GM18502 (cell line): ENCODE measurements at regions not wholly inside any gene's neighbourhood (a gene's known extent, or its start where the extent isn't known, plus 50 kb on each side); places are given as distances from the start of the nearest gene placed in this dataset.
"Not testable (repeated sequence)": the region's sequence is repeated elsewhere in the genome, so short reads cannot be mapped to it uniquely, and the experiment has no call there.

Source experiments
- ATAC-seq: cut with Tn5 transposase; IDR thresholded peaks from one replicate; pipeline ENCODE4 v1.9.1; 2021; ENCODE audit warnings: mild to moderate bottlenecking; ENCODE audit not compliant: unreplicated experiment, poor library complexity

- ATAC-seq = not testable (repeated sequence)
These were observed 2543.6 kb downstream of the PCDH9 start for GRCh38 chr13:64686536-64686935.

GRCh38 chr13:64684685-64685431, 2545.3 kb downstream of the PCDH9 start:
- ATAC-seq = no peak

- no peak for ATAC-seq
These were observed 2546.0 kb downstream of the PCDH9 start for GRCh38 chr13:64684108-64684507.

GRCh38 chr13:64680739-64681138, 2549.4 kb downstream of the PCDH9 start:
- ATAC-seq = no peak

- no peak for ATAC-seq
These were observed 2554.8 kb downstream of the PCDH9 start for GRCh38 chr13:64675255-64675892.

GRCh38 chr13:64674126-64674525, 2556.0 kb downstream of the PCDH9 start:
- no peak for ATAC-seq

- ATAC-seq = no peak
These were observed 2557.4 kb downstream of the PCDH9 start for GRCh38 chr13:64672751-64673150.

GRCh38 chr13:64662887-64663593, 2567.1 kb downstream of the PCDH9 start:
- no peak for ATAC-seq

- no peak for ATAC-seq
These were observed 2581.8 kb downstream of the PCDH9 start for GRCh38 chr13:64648293-64648692.

- ATAC-seq = no peak
These were observed 2587.1 kb downstream of the PCDH9 start for GRCh38 chr13:64643066-64643465.

- no peak for ATAC-seq
These were observed 2590.1 kb downstream of the PCDH9 start for GRCh38 chr13:64640002-64640401.

GRCh38 chr13:64639206-64639605, 2590.9 kb downstream of the PCDH9 start:
- no peak for ATAC-seq

GRCh38 chr13:64633948-64634347, 2596.2 kb downstream of the PCDH9 start:
- ATAC-seq = no peak

- ATAC-seq = no peak
These were observed 2602.5 kb downstream of the PCDH9 start for GRCh38 chr13:64627654-64628053.

GRCh38 chr13:64626105-64626504, 2604.0 kb downstream of the PCDH9 start:
- no peak for ATAC-seq

GRCh38 chr13:64617231-64617630, 2612.9 kb downstream of the PCDH9 start:
- no peak for ATAC-seq

GRCh38 chr13:64591971-64592370, 2638.2 kb downstream of the PCDH9 start:
- ATAC-seq = no peak

GRCh38 chr13:64579331-64579730, 2650.8 kb downstream of the PCDH9 start:
- no peak for ATAC-seq

- ATAC-seq = no peak
These were observed 2661.4 kb downstream of the PCDH9 start for GRCh38 chr13:64568748-64569147.

GRCh38 chr13:64558031-64558430, 2672.1 kb downstream of the PCDH9 start:
- not testable (repeated sequence) for ATAC-seq

- no peak for ATAC-seq
These were observed 2673.8 kb downstream of the PCDH9 start for GRCh38 chr13:64556376-64556775.
